ENCODE measurements at regions not wholly inside any gene's neighbourhood (a gene's known extent, or its start where the extent isn't known, plus 50 kb on each side); places are given as distances from the start of the nearest gene placed in this dataset.

GRCh38 chr18:37619964-37620363 is 54.4 kb upstream of the CELF4 start:
- TF ChIP-seq, protein P1, sequence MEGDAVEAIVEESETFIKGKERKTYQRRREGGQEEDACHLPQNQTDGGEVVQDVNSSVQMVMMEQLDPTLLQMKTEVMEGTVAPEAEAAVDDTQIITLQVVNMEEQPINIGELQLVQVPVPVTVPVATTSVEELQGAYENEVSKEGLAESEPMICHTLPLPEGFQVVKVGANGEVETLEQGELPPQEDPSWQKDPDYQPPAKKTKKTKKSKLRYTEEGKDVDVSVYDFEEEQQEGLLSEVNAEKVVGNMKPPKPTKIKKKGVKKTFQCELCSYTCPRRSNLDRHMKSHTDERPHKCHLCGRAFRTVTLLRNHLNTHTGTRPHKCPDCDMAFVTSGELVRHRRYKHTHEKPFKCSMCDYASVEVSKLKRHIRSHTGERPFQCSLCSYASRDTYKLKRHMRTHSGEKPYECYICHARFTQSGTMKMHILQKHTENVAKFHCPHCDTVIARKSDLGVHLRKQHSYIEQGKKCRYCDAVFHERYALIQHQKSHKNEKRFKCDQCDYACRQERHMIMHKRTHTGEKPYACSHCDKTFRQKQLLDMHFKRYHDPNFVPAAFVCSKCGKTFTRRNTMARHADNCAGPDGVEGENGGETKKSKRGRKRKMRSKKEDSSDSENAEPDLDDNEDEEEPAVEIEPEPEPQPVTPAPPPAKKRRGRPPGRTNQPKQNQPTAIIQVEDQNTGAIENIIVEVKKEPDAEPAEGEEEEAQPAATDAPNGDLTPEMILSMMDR (IDR thresholded peaks at IDR 0.05; ENCODE audit: low read depth, low read length): no peak
- TF ChIP-seq POLR2A (IDR thresholded peaks at IDR 0.05; ENCODE audit: extremely low read depth, insufficient read length) (no peak), MAX (IDR thresholded peaks at IDR 0.05; ENCODE audit: low read depth, low read length) (no peak), MYC (IDR thresholded peaks at IDR 0.05; ENCODE audit: low read depth, low read length) (no peak)
